Duodenal mucosa (tissue), 2 donors: ENCODE measurements at regions not wholly inside any gene's neighbourhood (a gene's known extent, or its start where the extent isn't known, plus 50 kb on each side); places are given as distances from the start of the nearest gene placed in this dataset.

Experiments
- H3K27ac ChIP-seq: one replicate; pipeline ENCODE4 v1.7.0; 2013; ENCODE audit warnings: low read depth, low read length
- H3K27me3 ChIP-seq, 2 donors: one replicate each; pipeline ENCODE4 v1.7.0; 2013; ENCODE audit warnings: low read length in 2 of 2, control low read depth in 1 of 2; ENCODE audit not compliant: insufficient read depth in 2 of 2, control insufficient read depth in 1 of 2
- H3K36me3 ChIP-seq, 2 donors: one replicate each; pipeline ENCODE4 v1.7.0; 2013; ENCODE audit warnings: low read length in 2 of 2, control low read depth in 1 of 2; ENCODE audit not compliant: insufficient read depth in 2 of 2, control insufficient read depth in 1 of 2
- H3K4me1 ChIP-seq, 2 donors: one replicate each; pipeline ENCODE4 v1.7.0; 2013; ENCODE audit warnings: low read length in 2 of 2, control low read depth in 1 of 2; ENCODE audit not compliant: insufficient read depth in 2 of 2, control insufficient read depth in 1 of 2
- H3K4me3 ChIP-seq, 2 donors: one replicate each; pipeline ENCODE4 v1.7.0; 2013; ENCODE audit warnings: low read length in 2 of 2, low read depth in 1 of 2
- H3K9ac ChIP-seq, 2 donors: one replicate each; pipeline ENCODE4 v1.7.0; 2013; ENCODE audit warnings: low read length in 2 of 2, low read depth in 1 of 2
- H3K9me3 ChIP-seq, 2 donors: one replicate each; pipeline ENCODE4 v1.7.0; 2013; ENCODE audit warnings: low read length in 2 of 2, control low read depth in 1 of 2; ENCODE audit not compliant: control insufficient read depth in 1 of 2

- Histone ChIP-seq H3K4me1 (no peaks in the 10 kb centered on the region), H3K36me3 (no peaks in the 10 kb centered on the region), H3K27ac (no peak overlapping the region), H3K9me3 (no peaks in the 10 kb centered on the region), H3K9ac (no peak overlapping the region), H3K4me3 (no peak overlapping the region), H3K27me3 (no peaks in the 10 kb centered on the region)
Measured at GRCh38 chr11:28631148-28631547, 523.0 kb downstream of the METTL15 start.

GRCh38 chr11:28629235-28629634, 521.0 kb downstream of the METTL15 start:
- H3K9ac ChIP-seq = no peak overlapping the region
- H3K4me3 ChIP-seq = no peak overlapping the region
- H3K36me3 ChIP-seq = no peaks in the 10 kb centered on the region
- H3K27me3 ChIP-seq = no peaks in the 10 kb centered on the region
- no peak overlapping the region for H3K27ac ChIP-seq
- H3K9me3 ChIP-seq = no peaks in the 10 kb centered on the region
- no peaks in the 10 kb centered on the region for H3K4me1 ChIP-seq

- H3K4me3 ChIP-seq = no peak overlapping the region
- no peaks in the 10 kb centered on the region for H3K9me3 ChIP-seq
- no peak overlapping the region for H3K27ac ChIP-seq
- H3K36me3 ChIP-seq = no peaks in the 10 kb centered on the region
- H3K27me3 ChIP-seq = no peaks in the 10 kb centered on the region
- H3K9ac ChIP-seq = no peak overlapping the region
- no peaks in the 10 kb centered on the region for H3K4me1 ChIP-seq
Measured at GRCh38 chr11:28628412-28628811, 520.2 kb downstream of the METTL15 start.

- no peak overlapping the region for H3K9ac ChIP-seq
- H3K4me3 ChIP-seq = no peak overlapping the region
- no peaks in the 10 kb centered on the region for H3K36me3 ChIP-seq
- H3K27ac ChIP-seq = no peak overlapping the region
- H3K27me3 ChIP-seq = no peaks in the 10 kb centered on the region
- no peaks in the 10 kb centered on the region for H3K9me3 ChIP-seq
- H3K4me1 ChIP-seq = no peaks in the 10 kb centered on the region
Measured at GRCh38 chr11:28627690-28628255, 519.6 kb downstream of the METTL15 start.

- no peak overlapping the region for H3K27ac ChIP-seq
- H3K4me1 ChIP-seq = peaks cover 3 to 7% of the 10 kb centered on the region in 2 donors
- no peaks in the 10 kb centered on the region for H3K27me3 ChIP-seq
- H3K9ac ChIP-seq = no peak overlapping the region
- no peaks in the 10 kb centered on the region for H3K36me3 ChIP-seq
- H3K4me3 ChIP-seq = no peak overlapping the region
- no peaks in the 10 kb centered on the region for H3K9me3 ChIP-seq
Measured at GRCh38 chr11:28625532-28625931, 517.3 kb downstream of the METTL15 start.

- Histone ChIP-seq H3K4me3 (peak overlapping the region; percentile 34 to 46), H3K27me3 (no peaks in the 10 kb centered on the region), H3K9me3 (no peaks in the 10 kb centered on the region), H3K4me1 (peaks cover 3 to 7% of the 10 kb centered on the region in 2 donors), H3K9ac (peak overlapping the region in 1 of 2 donors; percentile 13), H3K36me3 (no peaks in the 10 kb centered on the region), H3K27ac (no peak overlapping the region)
Measured at GRCh38 chr11:28621753-28622152, 513.6 kb downstream of the METTL15 start.

GRCh38 chr11:28619846-28620540, 511.8 kb downstream of the METTL15 start:
- Histone ChIP-seq H3K9ac (no peak overlapping the region), H3K27ac (no peak overlapping the region), H3K36me3 (no peaks in the 10 kb centered on the region), H3K4me3 (no peak overlapping the region), H3K4me1 (peaks cover 3 to 7% of the 10 kb centered on the region in 2 donors), H3K9me3 (no peaks in the 10 kb centered on the region), H3K27me3 (no peaks in the 10 kb centered on the region)

GRCh38 chr11:28618416-28618815, 510.2 kb downstream of the METTL15 start:
- Histone ChIP-seq H3K9ac (no peak overlapping the region), H3K9me3 (no peaks in the 10 kb centered on the region), H3K27ac (no peak overlapping the region), H3K4me1 (peaks cover 3 to 7% of the 10 kb centered on the region in 2 donors), H3K36me3 (no peaks in the 10 kb centered on the region), H3K27me3 (no peaks in the 10 kb centered on the region), H3K4me3 (no peak overlapping the region)

- Histone ChIP-seq H3K36me3 (no peaks in the 10 kb centered on the region), H3K27ac (no peak overlapping the region), H3K9me3 (no peaks in the 10 kb centered on the region), H3K4me3 (no peak overlapping the region), H3K4me1 (peaks cover under 1 to 1% of the 10 kb centered on the region in 2 donors), H3K27me3 (no peaks in the 10 kb centered on the region), H3K9ac (no peak overlapping the region)
Measured at GRCh38 chr11:28616160-28616965, 508.2 kb downstream of the METTL15 start.

- Histone ChIP-seq H3K9me3 (no peaks in the 10 kb centered on the region), H3K36me3 (no peaks in the 10 kb centered on the region), H3K27me3 (no peaks in the 10 kb centered on the region), H3K4me3 (no peak overlapping the region), H3K9ac (no peak overlapping the region), H3K4me1 (no peaks in the 10 kb centered on the region), H3K27ac (no peak overlapping the region)
Measured at GRCh38 chr11:28615542-28615941, 507.4 kb downstream of the METTL15 start.
